Stomach (tissue), 4 donors: ENCODE measurements at regions not wholly inside any gene's neighbourhood (a gene's known extent, or its start where the extent isn't known, plus 50 kb on each side); places are given as distances from the start of the nearest gene placed in this dataset.

ENCODE experiments used
- CTCF ChIP-seq, 7 experiments: fragments of 450-650 bp in 4 of 7; fragments of 200-600 bp in 3 of 7; sonication (generic) in 3 of 7; IDR thresholded peaks; one replicate each; pipeline ENCODE4 v1.5.1; 2016 to 2019; ENCODE audit warnings: antibody characterized with exemption in 7 of 7, control low read depth in 2 of 7, mild to moderate bottlenecking in 1 of 7
- EP300 ChIP-seq: sonication (generic); formaldehyde crosslinking; IDR thresholded peaks from one replicate; pipeline ENCODE4 v1.6.1; 2017; ENCODE audit warnings: antibody characterized with exemption
- POLR2A ChIP-seq, 4 donors: fragments of 450-650 bp; IDR thresholded peaks; one replicate each; pipeline ENCODE4 v1.6.1; 2016; ENCODE audit warnings: antibody characterized with exemption in 4 of 4, control low read depth in 2 of 4, mild to moderate bottlenecking in 1 of 4, moderate library complexity in 1 of 4
- POLR2AphosphoS5 ChIP-seq, 3 donors: sonication (generic); formaldehyde crosslinking; IDR thresholded peaks; one replicate each; pipeline ENCODE4 v1.6.1; 2016; ENCODE audit warnings: antibody characterized with exemption in 3 of 3

GRCh38 chr10:3891396-3891795 is 106.4 kb upstream of the KLF6 start:
- TF ChIP-seq CTCF (IDR thresholded peaks at IDR 0.05) = no peak
- TF ChIP-seq POLR2AphosphoS5 (IDR thresholded peaks at IDR 0.05) = no peak
- TF ChIP-seq POLR2A (IDR thresholded peaks at IDR 0.05) = no peak
- TF ChIP-seq EP300 = no peak
